ENCODE measurements at regions not wholly inside any gene's neighbourhood (a gene's known extent, or its start where the extent isn't known, plus 50 kb on each side); places are given as distances from the start of the nearest gene placed in this dataset.

DNA sequence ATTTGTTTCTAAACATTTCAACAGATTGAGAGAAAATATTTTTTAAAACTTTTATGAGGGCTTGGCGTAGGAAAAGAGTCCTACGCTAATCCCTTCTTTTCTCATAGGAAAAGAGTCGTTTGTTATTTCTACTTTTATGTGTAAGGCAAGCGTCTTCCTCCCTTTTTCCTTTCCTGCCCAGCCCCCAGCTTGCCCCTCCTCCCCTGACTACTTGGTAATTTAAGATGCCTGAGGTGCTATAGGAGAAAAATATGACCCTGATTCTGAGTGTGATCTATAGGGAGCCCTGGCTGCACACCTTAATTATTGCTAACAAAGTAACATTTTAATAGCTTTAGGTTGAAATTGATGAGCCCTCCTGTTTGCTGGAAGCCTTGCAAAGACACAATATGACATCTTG, 373.6 kb downstream of the PBX1 start:
- DNase-seq = no peak

DNA sequence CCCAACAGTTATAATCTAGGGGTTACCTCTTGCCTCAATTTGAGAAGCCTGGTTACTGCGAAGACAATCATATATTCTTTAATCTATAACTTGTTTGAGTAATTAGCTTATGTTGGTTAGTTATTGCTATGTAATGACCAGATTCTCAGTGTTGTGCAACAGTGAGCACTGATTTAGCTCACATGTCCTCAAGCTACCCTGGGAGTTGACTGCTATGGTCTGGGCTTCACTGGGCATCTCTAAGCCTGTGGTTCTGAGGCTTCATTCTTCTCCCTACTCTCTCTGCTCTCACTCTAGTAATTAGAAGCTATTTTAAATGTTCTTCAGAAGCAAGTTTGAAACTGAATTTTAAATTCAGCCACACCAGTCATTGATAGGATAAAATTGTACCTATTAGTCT, 371.8 kb downstream of the PBX1 start:
- DNase-seq = no peak

DNA sequence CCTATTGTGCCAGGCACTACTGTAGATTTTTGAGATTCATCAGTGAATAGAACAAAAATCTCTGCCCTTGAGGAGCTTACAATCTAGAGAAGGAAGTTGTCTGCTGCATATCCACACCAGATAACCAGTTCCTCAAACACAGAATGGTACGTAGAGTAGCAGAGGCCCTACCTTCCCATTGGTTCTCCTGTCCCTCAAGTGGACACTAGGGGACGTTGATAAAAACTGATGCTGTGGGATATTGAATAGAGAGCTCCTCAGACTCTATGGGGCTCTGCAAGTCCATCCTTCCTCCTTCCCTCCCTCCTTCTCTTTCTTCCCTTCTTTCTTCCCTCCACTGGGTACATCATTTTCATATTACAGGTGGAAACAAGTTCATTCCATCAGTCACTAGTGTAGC, 371.3 kb downstream of the PBX1 start:
- no peak for DNase-seq

DNA sequence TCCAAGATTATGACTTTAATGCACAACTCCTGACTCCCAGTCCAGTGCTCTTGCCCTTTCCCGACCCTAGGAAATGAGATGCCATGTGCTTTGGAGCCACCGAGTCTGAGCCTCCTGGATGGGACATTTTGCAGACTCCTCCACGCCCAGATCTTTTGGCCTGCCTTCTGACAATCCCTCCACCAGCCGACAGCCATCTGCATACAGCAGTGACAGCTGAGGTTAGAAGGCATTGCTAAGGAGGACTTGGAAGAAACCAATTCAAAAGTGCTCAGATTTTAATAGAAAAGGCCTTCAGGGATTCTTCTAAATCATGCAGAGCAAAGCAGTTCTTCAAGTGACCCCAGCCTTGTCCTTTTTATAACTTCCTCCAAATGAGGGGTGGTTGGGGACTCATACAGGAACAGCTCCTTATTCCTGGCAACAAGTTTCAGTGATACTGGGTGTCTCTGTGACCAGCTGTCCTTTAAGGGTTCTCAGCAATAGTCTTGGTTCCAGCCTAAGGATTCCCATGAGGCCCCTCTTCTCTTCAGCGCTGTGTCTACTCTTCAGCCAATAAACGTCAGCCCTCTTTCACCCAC, 369.3 kb downstream of the PBX1 start:
- DNase-seq = no peak

DNA sequence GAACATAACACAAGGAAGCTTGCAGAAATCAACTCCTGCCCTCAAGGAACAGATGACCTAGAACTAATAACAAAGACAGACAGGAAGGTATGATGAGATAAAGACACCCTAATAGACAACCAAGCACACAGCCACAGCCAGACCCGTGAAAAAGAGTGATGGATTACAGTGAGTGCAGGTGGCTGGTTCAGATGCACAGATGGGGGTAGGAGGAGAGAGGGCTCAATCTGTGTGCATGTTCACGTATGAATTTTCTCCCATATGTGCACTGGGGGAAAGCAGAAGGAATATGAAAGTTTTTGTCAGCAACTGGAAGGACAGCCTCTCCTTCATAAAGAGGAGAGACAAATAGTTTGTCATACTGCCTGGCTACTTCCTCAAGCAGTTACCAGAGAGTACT, 367.1 kb downstream of the PBX1 start:
- no peak for DNase-seq

DNA sequence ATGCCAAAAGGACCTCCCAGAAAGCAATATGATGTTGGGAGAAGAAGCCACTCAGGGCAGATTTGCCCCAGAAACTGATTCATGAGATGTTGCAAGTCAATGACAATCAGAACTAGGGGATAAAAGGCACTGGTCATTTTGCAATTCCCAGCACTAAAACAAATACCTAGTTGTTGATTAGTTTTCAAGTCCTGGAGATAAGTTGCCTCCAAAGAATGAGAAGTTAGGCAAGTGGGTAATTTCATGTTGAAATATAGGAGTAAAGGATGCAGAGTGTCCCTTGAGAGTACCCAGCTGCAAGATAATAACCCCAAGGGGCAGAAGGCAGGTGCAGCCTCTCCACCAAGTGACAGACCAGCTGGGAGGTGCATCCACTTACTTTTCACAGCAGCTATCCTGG, 363.6 kb downstream of the PBX1 start:
- no peak for DNase-seq

DNA sequence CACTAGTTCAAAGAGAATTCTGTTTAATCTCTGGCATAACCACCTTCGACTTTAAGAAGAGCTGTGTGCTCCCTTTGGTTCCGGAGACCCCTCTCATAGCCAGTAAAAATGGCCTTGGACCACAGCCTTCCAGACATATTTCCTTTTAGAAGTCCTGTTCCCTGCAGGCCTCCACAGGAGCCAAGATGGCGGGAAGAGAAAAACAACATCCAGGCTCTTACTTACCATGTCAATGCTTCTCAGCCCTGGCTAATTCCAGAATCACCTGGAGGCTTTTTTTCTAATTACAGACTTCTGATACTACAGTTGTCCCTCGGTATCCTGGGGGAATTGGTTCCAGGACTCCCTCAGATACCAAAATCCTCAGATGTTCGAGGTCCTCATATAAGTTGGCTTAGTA, 362.5 kb downstream of the PBX1 start:
- DNase-seq = no peak

DNA sequence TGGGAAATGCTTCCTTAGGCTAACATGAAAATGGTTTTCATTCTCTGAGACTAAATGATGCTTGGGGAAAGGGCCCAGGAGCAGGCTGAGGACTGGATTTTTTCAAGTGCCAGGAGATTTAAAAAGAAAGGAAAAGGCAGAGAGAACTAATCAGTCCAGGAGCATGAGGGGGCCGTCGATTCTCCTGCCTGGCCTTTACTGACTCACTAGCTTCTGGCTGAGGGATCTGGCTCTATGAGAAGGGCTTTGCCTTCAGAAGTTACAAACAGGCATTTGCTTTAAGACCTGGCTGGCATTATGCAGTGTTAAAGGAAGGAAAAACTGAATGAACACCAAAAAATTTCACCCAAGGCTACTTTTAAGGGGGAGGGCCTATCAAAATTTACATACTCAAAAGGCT, 359.2 kb downstream of the PBX1 start:
- DNase-seq = no peak

DNA sequence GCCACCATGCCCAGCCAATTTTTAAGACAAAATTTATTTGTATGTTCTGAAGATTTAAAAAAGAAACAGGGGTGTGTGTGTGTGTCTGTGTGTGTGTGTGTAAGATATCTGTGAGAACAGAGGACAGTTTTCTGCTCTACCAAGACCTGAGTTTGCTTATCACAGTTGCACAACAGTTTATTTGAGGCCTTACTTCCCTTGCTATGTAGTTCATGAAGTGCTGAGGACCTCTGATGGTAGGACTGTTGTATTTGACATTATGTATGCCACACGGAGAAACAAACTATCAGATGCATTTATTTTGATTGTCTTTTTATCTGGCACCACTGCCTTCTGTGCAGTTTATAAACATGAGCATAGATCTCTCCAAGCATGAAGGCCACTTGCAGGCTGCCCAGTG, 355.2 kb downstream of the PBX1 start:
- DNase-seq = no peak

DNA sequence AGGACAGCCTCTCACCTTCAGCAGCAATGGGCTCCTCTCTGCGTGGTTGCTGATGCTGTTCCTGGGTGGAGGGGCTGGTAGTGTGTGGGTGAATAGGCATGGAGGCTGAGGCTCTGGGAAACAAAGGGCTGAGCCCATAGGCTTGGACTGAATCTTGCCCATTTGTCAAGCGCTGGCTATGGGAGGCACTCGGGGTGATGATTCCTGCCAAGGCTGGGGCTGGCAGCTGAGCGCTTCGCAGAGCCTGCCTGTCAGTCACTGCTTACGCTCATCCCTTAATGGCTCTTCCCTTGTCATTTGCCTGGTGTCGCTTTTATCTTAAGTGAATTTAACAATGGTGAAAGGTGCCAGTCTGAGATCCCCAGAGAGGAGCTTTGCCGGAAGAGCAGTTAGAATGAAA, 353.3 kb downstream of the PBX1 start:
- no peak for DNase-seq

DNA sequence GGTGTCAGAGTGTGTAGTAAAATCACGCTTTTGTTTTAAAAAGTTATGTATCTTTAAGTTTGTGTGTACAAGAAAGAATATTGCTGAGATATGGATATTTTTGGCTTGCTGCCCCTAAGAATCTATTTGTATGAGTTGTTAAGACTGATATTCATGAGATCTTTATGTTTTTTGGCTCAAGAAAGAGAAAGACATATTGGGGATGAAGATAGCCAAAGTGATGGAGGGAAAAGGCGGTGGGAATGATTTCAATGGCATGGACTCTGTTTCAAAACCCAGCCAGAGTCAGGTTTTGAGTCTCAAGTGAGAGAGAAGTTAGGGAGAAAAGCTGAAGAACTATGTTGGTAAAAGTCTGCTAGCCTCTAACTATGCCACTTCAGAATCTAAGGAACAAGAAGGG, 351.7 kb downstream of the PBX1 start:
- DNase-seq = no peak

DNA sequence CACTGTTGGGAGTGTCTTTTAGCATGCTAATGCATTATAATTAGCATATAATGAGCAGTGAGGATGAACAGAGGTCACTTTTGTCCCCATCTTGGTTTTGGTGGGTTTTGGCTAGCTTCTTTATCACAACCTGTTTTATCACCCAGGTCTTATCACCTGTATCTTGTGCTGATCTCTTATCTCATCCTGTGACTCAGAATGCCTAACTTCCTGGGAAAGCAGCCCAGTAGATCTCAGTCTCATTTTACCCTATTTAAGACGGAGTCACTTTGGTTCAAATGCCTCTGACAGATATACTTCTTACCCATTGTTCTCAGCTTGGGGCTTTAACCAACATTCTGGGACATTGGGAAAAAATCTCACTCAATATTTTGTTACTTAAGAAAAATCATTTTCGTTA, 348.7 kb downstream of the PBX1 start:
- no peak for DNase-seq

DNA sequence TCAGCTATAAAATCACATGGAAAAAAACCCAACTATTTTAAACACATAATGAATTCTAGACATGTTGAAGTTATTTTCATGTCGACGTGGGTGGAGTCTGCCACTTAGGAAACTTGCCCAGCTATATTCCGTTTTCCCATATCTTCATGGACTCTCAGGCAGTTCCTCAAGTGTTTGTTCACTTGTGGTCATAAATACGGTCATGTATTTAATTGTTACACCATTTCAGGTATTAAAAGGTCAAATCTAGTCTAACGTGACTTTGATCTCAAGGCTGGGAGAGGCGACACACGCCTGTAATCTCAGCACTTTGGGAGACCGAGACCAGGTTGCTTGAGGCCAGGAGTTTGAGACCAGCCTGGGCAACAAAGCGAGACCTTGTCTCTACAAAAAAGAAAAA, 346.9 kb downstream of the PBX1 start:
- no peak for DNase-seq

DNA sequence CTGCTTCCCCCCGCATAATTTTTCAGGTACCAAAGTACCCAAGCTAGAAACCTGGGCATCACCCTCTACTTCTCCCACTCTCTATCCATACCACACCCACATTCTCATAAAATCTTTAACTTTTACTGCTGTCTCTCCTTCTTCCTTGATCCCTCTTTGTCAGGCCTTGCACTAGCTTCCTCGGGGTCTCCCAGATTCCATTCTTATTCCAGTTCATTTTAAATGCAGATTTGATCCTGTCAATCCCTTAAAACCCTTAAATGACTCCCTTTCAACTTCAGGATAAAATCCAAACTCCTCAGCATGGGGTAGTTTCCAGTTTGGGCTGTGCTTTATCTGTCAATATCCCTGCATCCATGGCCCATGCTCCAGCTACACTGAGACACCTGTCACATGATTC, 343.5 kb downstream of the PBX1 start:
- DNase-seq = no peak
